ENCODE measurements at regions not wholly inside any gene's neighbourhood (a gene's known extent, or its start where the extent isn't known, plus 50 kb on each side); places are given as distances from the start of the nearest gene placed in this dataset.

DNA sequence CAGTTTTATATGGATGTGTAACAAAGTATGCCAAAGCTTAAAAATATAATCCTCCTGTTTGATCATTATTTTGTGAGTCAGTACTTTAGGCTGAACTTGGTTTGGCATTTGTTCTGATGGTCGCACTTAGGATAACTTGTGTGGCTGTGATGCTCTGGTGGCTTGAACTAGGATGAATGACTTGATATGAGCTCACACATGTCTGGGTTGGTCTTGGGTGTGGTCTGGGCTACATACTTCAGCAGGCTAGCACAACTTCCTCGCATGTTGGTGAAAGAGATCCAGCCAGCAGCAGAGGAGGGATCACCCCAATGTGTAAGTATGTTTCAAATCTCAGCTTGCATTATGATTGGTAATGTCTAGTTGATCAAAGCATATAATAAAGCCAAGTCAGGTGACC lies 969.1 kb upstream of the PCDH9 start:
- no peak for TF ChIP-seq CREB1 (IDR thresholded peaks at IDR 0.05; ENCODE audit: low read depth)
- TF ChIP-seq TCF12 (IDR thresholded peaks at IDR 0.05; ENCODE audit: low read depth) = no peak
- TF ChIP-seq EGR1 (IDR thresholded peaks at IDR 0.05) = no peak
- TF ChIP-seq CEBPB (IDR thresholded peaks at IDR 0.05) = no peak
- TF ChIP-seq USF1 (IDR thresholded peaks at IDR 0.05) = no peak
- TF ChIP-seq YY1 (IDR thresholded peaks at IDR 0.05; ENCODE audit: low read depth) = no peak
- TF ChIP-seq EP300 (IDR thresholded peaks at IDR 0.05; ENCODE audit: borderline replicate concordance) = no peak
- TF ChIP-seq MAX (IDR thresholded peaks at IDR 0.05) = no peak
- no peak for TF ChIP-seq NFIC (IDR thresholded peaks at IDR 0.05)
- TF ChIP-seq, protein P1, sequence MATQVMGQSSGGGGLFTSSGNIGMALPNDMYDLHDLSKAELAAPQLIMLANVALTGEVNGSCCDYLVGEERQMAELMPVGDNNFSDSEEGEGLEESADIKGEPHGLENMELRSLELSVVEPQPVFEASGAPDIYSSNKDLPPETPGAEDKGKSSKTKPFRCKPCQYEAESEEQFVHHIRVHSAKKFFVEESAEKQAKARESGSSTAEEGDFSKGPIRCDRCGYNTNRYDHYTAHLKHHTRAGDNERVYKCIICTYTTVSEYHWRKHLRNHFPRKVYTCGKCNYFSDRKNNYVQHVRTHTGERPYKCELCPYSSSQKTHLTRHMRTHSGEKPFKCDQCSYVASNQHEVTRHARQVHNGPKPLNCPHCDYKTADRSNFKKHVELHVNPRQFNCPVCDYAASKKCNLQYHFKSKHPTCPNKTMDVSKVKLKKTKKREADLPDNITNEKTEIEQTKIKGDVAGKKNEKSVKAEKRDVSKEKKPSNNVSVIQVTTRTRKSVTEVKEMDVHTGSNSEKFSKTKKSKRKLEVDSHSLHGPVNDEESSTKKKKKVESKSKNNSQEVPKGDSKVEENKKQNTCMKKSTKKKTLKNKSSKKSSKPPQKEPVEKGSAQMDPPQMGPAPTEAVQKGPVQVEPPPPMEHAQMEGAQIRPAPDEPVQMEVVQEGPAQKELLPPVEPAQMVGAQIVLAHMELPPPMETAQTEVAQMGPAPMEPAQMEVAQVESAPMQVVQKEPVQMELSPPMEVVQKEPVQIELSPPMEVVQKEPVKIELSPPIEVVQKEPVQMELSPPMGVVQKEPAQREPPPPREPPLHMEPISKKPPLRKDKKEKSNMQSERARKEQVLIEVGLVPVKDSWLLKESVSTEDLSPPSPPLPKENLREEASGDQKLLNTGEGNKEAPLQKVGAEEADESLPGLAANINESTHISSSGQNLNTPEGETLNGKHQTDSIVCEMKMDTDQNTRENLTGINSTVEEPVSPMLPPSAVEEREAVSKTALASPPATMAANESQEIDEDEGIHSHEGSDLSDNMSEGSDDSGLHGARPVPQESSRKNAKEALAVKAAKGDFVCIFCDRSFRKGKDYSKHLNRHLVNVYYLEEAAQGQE (IDR thresholded peaks at IDR 0.05; ENCODE audit: low read depth) = no peak
- no peak for TF ChIP-seq FOXM1 (IDR thresholded peaks at IDR 0.05; ENCODE audit: borderline replicate concordance, low read depth)
- no peak for TF ChIP-seq TAF1 (IDR thresholded peaks at IDR 0.05; ENCODE audit: low read depth)
- no peak for TF ChIP-seq RAD21 (IDR thresholded peaks at IDR 0.05; ENCODE audit: low read depth)
